A549 (cell line): ENCODE measurements at regions not wholly inside any gene's neighbourhood (a gene's known extent, or its start where the extent isn't known, plus 50 kb on each side); places are given as distances from the start of the nearest gene placed in this dataset.

ENCODE experiments used
- CTCF ChIP-seq: fragments of >200 bp; sonication (Bioruptor Twin); formaldehyde crosslinking; IDR thresholded peaks from 3 replicates; pipeline ENCODE4 v1.5.1; 2016
- ESRRA ChIP-seq: fragments of 150-350 bp; IDR thresholded peaks from 2 replicates; pipeline ENCODE4 v1.6.1; 2014; ENCODE audit warnings: mild to moderate bottlenecking, low read length, borderline replicate concordance
- PBX3 ChIP-seq: IDR thresholded peaks from 2 replicates; pipeline ENCODE4 v1.6.1; 2012
- POLR2A ChIP-seq: IDR thresholded peaks from 2 replicates; pipeline ENCODE4 v1.6.1; 2012; ENCODE audit warnings: mild to moderate bottlenecking, low read length

GRCh38 chr11:95295382-95296149 lies 64.6 kb upstream of the SESN3 start:
- no peak for TF ChIP-seq PBX3
- no peak for TF ChIP-seq POLR2A
- no peak for TF ChIP-seq ESRRA
- TF ChIP-seq CTCF, result no peak
